T-cell (primary cell): ENCODE measurements at regions not wholly inside any gene's neighbourhood (a gene's known extent, or its start where the extent isn't known, plus 50 kb on each side); places are given as distances from the start of the nearest gene placed in this dataset.

ENCODE experiments used
- ATAC-seq, 4 experiments: fragments of 200-7000 bp in 3 of 4; fragments of 150-1000 bp in 1 of 4; cut with Tn5 transposase; replicated peaks in 1 of 4; 1 replicate in 3 of 4; 2 replicates in 1 of 4; pipeline ENCODE4 v1.10.0; 2021; ENCODE audit warnings: moderate library complexity in 3 of 4, mild to moderate bottlenecking in 2 of 4, moderate number of reproducible peaks in 1 of 4
- CTCF ChIA-PET, 2 donors: fragments of 300-600 bp; sonication (Branson Sonifier 250); formaldehyde crosslinking; loops; one replicate each; lab custom pipeline; 2022; ENCODE audit warnings: antibody characterized with exemption in 2 of 2; lab: Charles Lee
- POLR2A ChIA-PET, 2 donors: fragments of 300-600 bp; sonication (Branson Sonifier 250); formaldehyde crosslinking; loops; one replicate each; lab custom pipeline; 2022; ENCODE audit warnings: antibody characterized with exemption in 2 of 2; lab: Charles Lee
- DNase-seq, 35 experiments: peaks; one replicate each; pipeline versions ENCODE4 v3.0.0 to v3.0.0-alpha.2; 2013 to 2023
- H3K27ac ChIP-seq: one replicate; pipeline ENCODE4 v1.5.1; 2013; ENCODE audit warnings: low read length
- H3K27me3 ChIP-seq, 2 experiments: replicated peaks in 1 of 2; 1 replicate in 1 of 2; 2 replicates in 1 of 2; pipeline versions ENCODE4 v1.6.1 to v1.7.0; 2013; ENCODE audit warnings: low read length in 1 of 2, mixed read lengths in 1 of 2; ENCODE audit not compliant: control insufficient read depth in 2 of 2, insufficient read depth in 2 of 2; ENCODE audit errors: extremely low read depth in 1 of 2
- H3K36me3 ChIP-seq, 2 donors: 1 replicate in 1 of 2; 2 replicates in 1 of 2; pipeline versions ENCODE4 v1.6.1 to v1.7.0; 2013; ENCODE audit warnings: low read length in 1 of 2; ENCODE audit not compliant: control insufficient read depth in 2 of 2, insufficient read depth in 1 of 2; ENCODE audit errors: extremely low read depth in 1 of 2
- H3K4me1 ChIP-seq, 2 experiments: 1 replicate in 1 of 2; 2 replicates in 1 of 2; pipeline versions ENCODE4 v1.6.1 to v1.7.0; 2013; ENCODE audit warnings: low read length in 2 of 2, mixed read lengths in 1 of 2; ENCODE audit not compliant: insufficient read depth in 2 of 2, control insufficient read depth in 1 of 2; ENCODE audit errors: extremely low read depth in 1 of 2
- H3K4me3 ChIP-seq, 2 donors: 1 replicate in 1 of 2; 2 replicates in 1 of 2; pipeline versions ENCODE4 v1.5.1 to v1.7.0; 2013; ENCODE audit warnings: mild to moderate bottlenecking in 2 of 2, low read length in 1 of 2, moderate library complexity in 1 of 2; ENCODE audit not compliant: control insufficient read depth in 1 of 2; ENCODE audit errors: extremely low read depth in 1 of 2
- H3K9me3 ChIP-seq: 2 replicates; pipeline ENCODE4 v1.7.0; 2013
- H3K27ac Mint-ChIP-seq, 2 donors: one replicate each; pipeline ENCODE4 v1.8.0; 2020 to 2021; ENCODE audit warnings: mild to moderate bottlenecking in 2 of 2, mixed read lengths in 2 of 2
- H3K27me3 Mint-ChIP-seq, 2 donors: one replicate each; pipeline ENCODE4 v1.8.0; 2021 to 2022; ENCODE audit warnings: mixed read lengths in 2 of 2
- H3K36me3 Mint-ChIP-seq: one replicate; pipeline ENCODE4 v1.8.0; 2021; ENCODE audit warnings: mixed read lengths
- H3K4me1 Mint-ChIP-seq, 3 donors: one replicate each; pipeline ENCODE4 v1.8.0; 2020 to 2022; ENCODE audit warnings: mixed read lengths in 3 of 3, mild to moderate bottlenecking in 1 of 3
- H3K4me3 Mint-ChIP-seq, 3 donors: one replicate each; pipeline ENCODE4 v1.8.0; 2020 to 2022; ENCODE audit warnings: mild to moderate bottlenecking in 3 of 3, mixed read lengths in 3 of 3, moderate library complexity in 3 of 3
- H3K9me3 Mint-ChIP-seq, 3 donors: one replicate each; pipeline ENCODE4 v1.8.0; 2020 to 2022; ENCODE audit warnings: mixed read lengths in 3 of 3
- WGBS: methylation state at CpG from one replicate; pipeline ENCODE4 v1.1.5; 2013; ENCODE audit warnings: missing lambda C conversion rate; ENCODE audit not compliant: insufficient coverage; 5-methylcytosine and 5-hydroxymethylcytosine counted together

DNA sequence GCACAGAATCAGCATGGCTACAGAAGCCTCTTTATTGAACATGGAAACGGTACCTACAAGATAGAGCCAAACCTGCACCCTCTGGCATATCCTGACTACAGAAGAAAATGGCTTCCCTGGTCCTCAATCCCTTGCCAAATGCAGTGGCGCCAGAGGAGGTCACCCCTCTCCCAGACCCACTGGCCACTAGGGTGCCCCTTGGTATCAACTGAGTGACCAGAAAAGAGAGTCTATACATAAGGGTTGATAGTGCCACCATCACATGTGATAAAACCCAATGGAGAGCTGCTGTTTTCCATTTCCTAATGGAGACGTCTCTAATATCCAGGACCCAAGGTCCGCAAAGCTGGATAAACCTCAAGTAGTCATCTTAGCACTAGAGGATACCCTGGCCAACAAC, 52.7 kb upstream of the ALK start:
- 57% methylated on average over 1 of the region's 4 CpGs for WGBS
- no peaks in the 10 kb centered on the region for H3K4me1 ChIP-seq
- ATAC-seq (no peak), DNase-seq (no peak)
- ChIA-PET POLR2A (no interaction called here), CTCF (no interaction called here)
- no peak overlapping the region for H3K27ac Mint-ChIP-seq
- H3K36me3 Mint-ChIP-seq = no peaks in the 10 kb centered on the region
- H3K27me3 ChIP-seq = peaks cover 0 to 7% of the 10 kb centered on the region in 2 experiments
- no peak overlapping the region for H3K4me3 Mint-ChIP-seq
- no peaks in the 10 kb centered on the region for H3K9me3 Mint-ChIP-seq
- no peak overlapping the region for H3K4me3 ChIP-seq
- no peaks in the 10 kb centered on the region for H3K36me3 ChIP-seq
- H3K4me1 Mint-ChIP-seq = no peaks in the 10 kb centered on the region
- peaks cover 8 to 10% of the 10 kb centered on the region in 2 donors for H3K27me3 Mint-ChIP-seq
- no peak overlapping the region for H3K27ac ChIP-seq
- H3K9me3 ChIP-seq = no peaks in the 10 kb centered on the region

- no peak overlapping the region for H3K27ac Mint-ChIP-seq
- H3K36me3 ChIP-seq = no peaks in the 10 kb centered on the region
- H3K9me3 Mint-ChIP-seq = no peaks in the 10 kb centered on the region
- H3K4me3 Mint-ChIP-seq = no peak overlapping the region
- ChIA-PET CTCF (no interaction called here), POLR2A (interaction anchor here in 1 of 2 donors (0.6 kb wide), 1 partner anchor 300 kb away, joined by 14 read pairs; no protein-coding TSS in a partner anchor)
- H3K4me3 ChIP-seq = no peak overlapping the region
- H3K27ac ChIP-seq = no peak overlapping the region
- 37% methylated on average over 2 of the region's 3 CpGs for WGBS
- no peak for ATAC-seq
- H3K9me3 ChIP-seq = no peaks in the 10 kb centered on the region
- H3K4me1 Mint-ChIP-seq = no peaks in the 10 kb centered on the region
- H3K4me1 ChIP-seq = no peaks in the 10 kb centered on the region
- no peaks in the 10 kb centered on the region for H3K36me3 Mint-ChIP-seq
- H3K27me3 ChIP-seq = no peaks in the 10 kb centered on the region
- no peak for DNase-seq
- H3K27me3 Mint-ChIP-seq = peaks cover 0 to 10% of the 10 kb centered on the region in 2 donors
These were observed 55.9 kb upstream of the ALK start for GRCh38 chr2:29977284-29977683.

DNA sequence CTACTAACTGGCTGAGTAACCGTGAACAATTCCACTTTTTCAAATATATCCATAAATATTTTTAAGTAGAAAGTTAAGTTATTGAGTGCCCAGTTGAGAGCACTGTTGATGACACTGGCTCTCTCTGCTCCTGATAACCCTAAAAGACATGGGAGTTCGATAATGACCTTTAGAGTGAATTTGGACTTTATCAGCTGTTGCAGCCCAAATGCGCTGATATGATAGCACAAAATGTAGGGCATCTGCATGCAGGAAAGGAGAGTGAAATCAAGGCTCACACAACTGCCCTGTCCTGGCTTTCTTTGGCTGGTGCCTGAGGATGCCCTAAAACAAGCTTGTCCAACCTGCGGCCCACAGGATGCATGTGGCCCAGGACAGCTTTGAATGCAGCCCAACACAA, 60.0 kb upstream of the ALK start:
- H3K9me3 Mint-ChIP-seq = no peaks in the 10 kb centered on the region
- ATAC-seq (no peak), DNase-seq (no peak)
- H3K27me3 ChIP-seq = no peaks in the 10 kb centered on the region
- no peaks in the 10 kb centered on the region for H3K36me3 ChIP-seq
- H3K4me1 ChIP-seq = no peaks in the 10 kb centered on the region
- H3K4me3 ChIP-seq = no peak overlapping the region
- H3K27ac ChIP-seq = no peak overlapping the region
- ChIA-PET CTCF (no interaction called here), POLR2A (no interaction called here)
- H3K36me3 Mint-ChIP-seq = no peaks in the 10 kb centered on the region
- H3K27ac Mint-ChIP-seq = no peak overlapping the region
- no peaks in the 10 kb centered on the region for H3K9me3 ChIP-seq
- 86% methylated on average over 2 of the region's 4 CpGs for WGBS
- H3K4me1 Mint-ChIP-seq = no peaks in the 10 kb centered on the region
- H3K27me3 Mint-ChIP-seq = peaks cover 5 to 8% of the 10 kb centered on the region in 2 donors
- no peak overlapping the region for H3K4me3 Mint-ChIP-seq

DNA sequence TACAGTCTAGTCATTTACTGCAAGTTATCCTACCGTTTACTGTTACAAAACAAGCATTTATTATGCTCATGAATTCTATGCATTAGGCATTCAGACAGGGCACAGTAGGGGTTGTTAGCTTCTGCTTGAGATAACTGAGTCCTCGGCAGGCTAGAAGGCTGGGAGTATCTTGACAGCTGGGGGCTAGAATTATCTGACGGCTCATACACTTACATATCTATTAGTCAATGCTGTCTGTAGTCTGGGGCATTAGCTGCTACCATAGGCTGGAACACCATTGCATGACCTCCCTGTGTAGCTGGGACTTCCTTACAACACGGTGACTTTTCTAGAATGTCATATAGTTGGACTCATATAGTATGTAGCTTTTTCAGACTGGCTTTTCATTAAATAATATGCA, 61.9 kb upstream of the ALK start:
- ATAC-seq (no peak), DNase-seq (no peak)
- Histone ChIP-seq H3K27ac (no peak overlapping the region), H3K27me3 (no peaks in the 10 kb centered on the region), H3K36me3 (no peaks in the 10 kb centered on the region), H3K9me3 (no peaks in the 10 kb centered on the region), H3K4me3 (no peak overlapping the region), H3K4me1 (no peaks in the 10 kb centered on the region)
- H3K4me1 Mint-ChIP-seq = no peaks in the 10 kb centered on the region
- CTCF ChIA-PET = no interaction called here
- no peaks in the 10 kb centered on the region for H3K36me3 Mint-ChIP-seq
- no peaks in the 10 kb centered on the region for H3K9me3 Mint-ChIP-seq
- POLR2A ChIA-PET = no interaction called here
- no peak overlapping the region for H3K27ac Mint-ChIP-seq
- H3K4me3 Mint-ChIP-seq = no peak overlapping the region
- peaks cover 5 to 6% of the 10 kb centered on the region in 2 donors for H3K27me3 Mint-ChIP-seq
- no CpG with 5 or more reads among the region's 4 CpGs for WGBS

DNA sequence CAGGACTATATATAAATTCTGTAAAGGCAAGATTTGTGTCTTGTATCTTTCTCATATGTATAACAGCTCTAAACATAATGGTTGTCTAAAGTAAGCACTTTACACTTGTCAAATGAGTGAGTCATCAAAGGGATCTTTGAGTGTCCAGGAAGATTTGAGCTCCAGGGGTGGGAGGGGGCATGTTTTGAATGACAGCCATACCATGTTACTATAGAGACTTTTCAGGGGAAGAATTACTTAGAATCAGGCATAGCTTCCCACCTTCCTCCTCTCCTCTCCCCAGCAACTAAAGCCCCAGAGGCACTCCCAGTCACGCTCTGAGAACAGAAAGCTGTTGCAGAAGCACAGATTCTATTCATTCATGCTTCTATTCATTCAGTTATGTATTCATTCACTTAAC, 65.8 kb upstream of the ALK start:
- H3K27ac Mint-ChIP-seq = no peak overlapping the region
- H3K27me3 ChIP-seq = peaks cover 0 to 2% of the 10 kb centered on the region in 2 experiments

DNA sequence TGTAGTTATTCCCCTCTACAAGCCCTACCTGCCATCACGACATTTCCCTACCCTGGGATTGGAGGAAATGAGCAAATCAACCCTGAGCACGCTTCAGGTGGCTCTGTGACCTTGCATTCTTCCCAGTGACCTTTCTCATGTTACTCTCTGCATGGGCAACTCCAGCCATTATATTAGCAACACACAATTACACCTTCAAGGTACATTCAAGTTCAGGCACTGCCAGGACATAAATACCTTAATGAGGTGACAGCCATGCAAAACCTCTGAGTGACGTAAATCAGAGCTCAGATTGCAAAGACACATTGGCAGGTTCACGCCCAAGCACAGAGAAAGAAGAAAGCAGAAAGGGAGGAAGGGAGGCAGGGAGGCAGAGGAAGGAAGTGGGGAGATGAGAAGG, 68.7 kb upstream of the ALK start:
- no peak overlapping the region for H3K27ac ChIP-seq
- 71% methylated on average over 4 of the region's 4 CpGs for WGBS
- CTCF ChIA-PET = no interaction called here
- peaks cover 8 to 18% of the 10 kb centered on the region in 2 donors for H3K27me3 Mint-ChIP-seq
- H3K9me3 ChIP-seq = no peaks in the 10 kb centered on the region
- DNase-seq = no peak
- POLR2A ChIA-PET = no interaction called here
- ATAC-seq = no peak
- H3K36me3 ChIP-seq = no peaks in the 10 kb centered on the region
- peaks cover 2 to 6% of the 10 kb centered on the region in 2 experiments for H3K27me3 ChIP-seq
- H3K9me3 Mint-ChIP-seq = no peaks in the 10 kb centered on the region
- H3K4me3 Mint-ChIP-seq = no peak overlapping the region
- no peaks in the 10 kb centered on the region for H3K4me1 ChIP-seq
- peaks cover 0 to 7% (median 0%) of the 10 kb centered on the region in 3 donors for H3K4me1 Mint-ChIP-seq
- no peaks in the 10 kb centered on the region for H3K36me3 Mint-ChIP-seq
- H3K27ac Mint-ChIP-seq = no peak overlapping the region
- H3K4me3 ChIP-seq = no peak overlapping the region

More for the DNA sequence above, 65.8 kb upstream of the ALK start:
- no peak for DNase-seq
- no peak overlapping the region for H3K27ac ChIP-seq
- H3K4me1 ChIP-seq = no peaks in the 10 kb centered on the region
- ChIA-PET CTCF (no interaction called here), POLR2A (no interaction called here)
- H3K27me3 Mint-ChIP-seq = peaks cover 9 to 14% of the 10 kb centered on the region in 2 donors
- no peaks in the 10 kb centered on the region for H3K36me3 Mint-ChIP-seq
- H3K9me3 ChIP-seq = no peaks in the 10 kb centered on the region
- WGBS = no CpG with 5 or more reads among the region's 1 CpG
- no peaks in the 10 kb centered on the region for H3K36me3 ChIP-seq
- H3K9me3 Mint-ChIP-seq = no peaks in the 10 kb centered on the region
- H3K4me1 Mint-ChIP-seq = peaks cover 0 to 7% (median 0%) of the 10 kb centered on the region in 3 donors
- ATAC-seq = no peak
- no peak overlapping the region for H3K4me3 ChIP-seq
- H3K4me3 Mint-ChIP-seq = no peak overlapping the region

DNA sequence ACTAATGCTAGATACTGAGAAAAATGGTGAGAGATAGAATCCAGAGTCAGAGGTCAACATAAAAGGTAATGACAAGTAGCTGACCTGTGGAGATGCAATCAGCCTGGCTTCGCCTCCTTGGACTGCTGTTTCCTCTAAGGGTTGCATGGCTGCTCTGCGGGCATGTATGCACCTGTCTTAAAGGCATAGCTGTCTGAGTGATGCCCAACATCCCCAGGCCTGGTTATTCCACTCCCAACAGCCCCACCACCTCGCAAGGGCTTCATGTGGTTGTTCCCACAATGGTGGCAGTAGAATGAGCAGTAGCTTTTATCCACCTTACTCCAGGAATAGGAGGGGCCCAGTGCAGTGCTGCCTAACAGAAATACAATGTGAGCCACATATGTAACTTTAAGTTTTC, 69.7 kb upstream of the ALK start:
- Histone ChIP-seq H3K4me3 (no peak overlapping the region), H3K9me3 (no peaks in the 10 kb centered on the region), H3K36me3 (no peaks in the 10 kb centered on the region), H3K27me3 (peaks cover 3 to 12% of the 10 kb centered on the region in 2 experiments), H3K27ac (no peak overlapping the region), H3K4me1 (no peaks in the 10 kb centered on the region)
- no peak overlapping the region for H3K4me3 Mint-ChIP-seq
- peaks cover 0 to 7% (median 0%) of the 10 kb centered on the region in 3 donors for H3K4me1 Mint-ChIP-seq
- H3K36me3 Mint-ChIP-seq = no peaks in the 10 kb centered on the region
- 56% methylated on average over 2 of the region's 3 CpGs for WGBS
- H3K27ac Mint-ChIP-seq = no peak overlapping the region
- POLR2A ChIA-PET = no interaction called here
- peaks cover 13 to 22% of the 10 kb centered on the region in 2 donors for H3K27me3 Mint-ChIP-seq
- no peaks in the 10 kb centered on the region for H3K9me3 Mint-ChIP-seq
- ATAC-seq (no peak), DNase-seq (no peak)
- CTCF ChIA-PET = no interaction called here
